HG03175 (cell line): ENCODE measurements at regions not wholly inside any gene's neighbourhood (a gene's known extent, or its start where the extent isn't known, plus 50 kb on each side); places are given as distances from the start of the nearest gene placed in this dataset.

Source experiments
- ATAC-seq: cut with Tn5 transposase; IDR thresholded peaks from one replicate; pipeline ENCODE4 v1.9.1; 2021; ENCODE audit warnings: mild to moderate bottlenecking, moderate library complexity; ENCODE audit not compliant: unreplicated experiment

GRCh38 chr1:29458737-29459619 lies 222.7 kb downstream of the PTPRU start:
- no peak for ATAC-seq

GRCh38 chr1:29457496-29458368 lies 221.4 kb downstream of the PTPRU start:
- no peak for ATAC-seq

DNA sequence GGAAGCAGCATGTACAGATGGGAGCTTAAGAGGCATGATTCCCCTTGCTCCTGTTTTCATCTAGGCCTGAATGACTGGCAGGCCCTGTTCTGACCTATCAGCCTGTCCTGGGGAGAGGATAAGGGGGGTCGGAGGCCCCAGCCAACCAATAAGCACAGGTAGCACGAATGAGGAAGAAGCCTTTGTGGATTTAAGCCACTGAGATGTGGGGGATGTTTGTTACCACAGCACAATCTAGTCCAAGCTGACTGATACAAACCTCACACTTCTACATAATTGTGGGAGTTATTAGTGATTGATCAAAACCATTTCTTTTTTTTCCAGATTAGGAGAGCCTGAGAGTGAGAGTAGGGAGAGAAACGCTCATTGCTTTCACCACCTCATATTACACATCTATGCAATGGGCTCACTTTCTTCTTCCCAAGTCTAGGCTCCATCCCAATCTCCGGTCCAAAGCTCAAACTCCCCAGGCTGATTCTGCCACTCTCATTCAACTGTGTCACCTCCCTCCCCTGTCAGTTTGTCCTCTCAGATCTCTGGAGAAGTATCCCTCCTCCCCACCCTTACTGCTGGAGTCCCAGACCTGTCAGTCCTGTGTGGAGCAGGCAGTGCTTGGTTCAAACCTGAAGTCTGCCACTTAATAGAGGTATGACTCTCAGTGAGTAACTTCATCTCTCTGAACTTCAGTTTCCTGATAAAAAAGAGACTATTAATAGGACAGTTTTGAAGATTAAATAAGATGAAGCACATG lies 220.5 kb downstream of the PTPRU start:
- no peak for ATAC-seq

DNA sequence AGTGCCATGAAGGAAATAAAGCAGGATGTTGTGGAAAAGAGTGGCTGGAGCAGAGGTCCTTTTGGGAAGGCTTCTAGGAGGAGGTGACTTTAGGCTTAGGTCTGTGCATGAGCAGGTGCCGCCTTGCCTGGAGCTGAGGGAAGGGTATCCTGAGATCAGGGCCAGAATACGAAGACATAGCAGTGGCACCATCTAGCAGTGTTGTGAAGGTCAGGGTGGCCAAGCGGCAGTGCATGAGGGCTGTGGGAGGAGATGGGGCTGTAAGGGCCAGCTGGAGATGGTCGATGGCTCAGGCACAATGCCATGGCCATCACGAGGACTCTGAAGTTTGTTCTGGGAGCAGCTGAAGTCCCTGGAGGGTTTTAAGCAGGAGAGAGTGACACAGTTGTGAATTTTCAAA lies 219.5 kb downstream of the PTPRU start:
- ATAC-seq = no peak

- ATAC-seq = no peak
These were observed 218.5 kb downstream of the PTPRU start for GRCh38 chr1:29454616-29455380.

DNA sequence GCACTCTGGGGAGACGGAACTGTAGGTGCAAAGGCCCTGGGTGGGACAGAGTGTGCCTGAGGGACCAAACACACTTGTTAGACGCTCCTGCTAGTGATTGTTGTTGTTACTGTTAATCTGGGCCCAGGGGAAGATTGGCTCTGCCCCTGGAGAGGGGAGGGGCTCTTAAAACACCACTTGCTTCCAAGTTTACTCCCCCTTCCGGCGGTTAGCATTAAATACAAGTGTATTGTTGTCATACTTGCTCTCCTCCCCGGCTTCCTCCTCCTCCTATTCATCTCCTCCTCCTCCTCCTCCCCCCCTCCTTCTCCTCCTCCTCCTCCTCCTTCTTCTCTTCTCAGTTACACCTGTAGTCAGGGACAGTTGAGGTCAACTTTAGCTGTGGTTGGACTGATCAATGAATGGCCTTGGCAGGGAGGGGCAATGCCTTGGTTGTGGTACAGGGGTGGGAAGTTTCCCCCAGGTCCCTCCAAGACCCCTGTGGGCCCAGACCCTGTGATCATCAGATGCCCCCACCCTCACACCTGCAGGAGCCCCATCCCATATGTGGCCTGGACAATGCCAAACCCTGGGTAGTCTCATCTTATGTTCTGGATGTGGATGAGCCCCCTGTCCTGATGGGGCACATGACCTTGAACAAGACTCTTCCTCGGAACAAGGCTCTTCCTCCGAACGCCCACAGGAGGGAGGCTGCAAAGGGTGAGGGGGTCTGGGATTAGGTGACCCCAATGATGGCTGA lies 217.3 kb downstream of the PTPRU start:
- ATAC-seq = no peak

GRCh38 chr1:29452463-29453230 lies 216.3 kb downstream of the PTPRU start:
- ATAC-seq = no peak

- no peak for ATAC-seq
These were observed 215.1 kb downstream of the PTPRU start for GRCh38 chr1:29451368-29451892.

DNA sequence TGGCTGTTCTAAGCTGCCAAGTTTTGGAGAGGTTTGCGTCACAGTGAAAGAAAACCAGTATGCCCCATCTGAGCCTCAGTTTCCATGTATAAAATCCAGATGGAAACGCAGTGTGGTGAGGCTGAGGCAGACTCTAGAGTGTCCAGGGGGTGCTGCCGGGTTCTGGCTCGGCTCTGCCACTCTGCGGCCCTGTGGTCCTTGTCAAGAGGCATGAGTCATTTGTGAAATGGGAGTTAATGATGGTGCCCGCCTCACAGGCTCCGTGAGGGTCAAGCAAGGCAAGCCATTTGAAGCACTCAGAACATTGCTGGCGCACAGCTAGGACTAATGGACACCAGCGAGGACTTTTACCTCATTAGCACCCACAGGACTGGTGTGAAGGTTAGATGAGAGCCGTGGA lies 214.3 kb downstream of the PTPRU start:
- ATAC-seq = no peak

DNA sequence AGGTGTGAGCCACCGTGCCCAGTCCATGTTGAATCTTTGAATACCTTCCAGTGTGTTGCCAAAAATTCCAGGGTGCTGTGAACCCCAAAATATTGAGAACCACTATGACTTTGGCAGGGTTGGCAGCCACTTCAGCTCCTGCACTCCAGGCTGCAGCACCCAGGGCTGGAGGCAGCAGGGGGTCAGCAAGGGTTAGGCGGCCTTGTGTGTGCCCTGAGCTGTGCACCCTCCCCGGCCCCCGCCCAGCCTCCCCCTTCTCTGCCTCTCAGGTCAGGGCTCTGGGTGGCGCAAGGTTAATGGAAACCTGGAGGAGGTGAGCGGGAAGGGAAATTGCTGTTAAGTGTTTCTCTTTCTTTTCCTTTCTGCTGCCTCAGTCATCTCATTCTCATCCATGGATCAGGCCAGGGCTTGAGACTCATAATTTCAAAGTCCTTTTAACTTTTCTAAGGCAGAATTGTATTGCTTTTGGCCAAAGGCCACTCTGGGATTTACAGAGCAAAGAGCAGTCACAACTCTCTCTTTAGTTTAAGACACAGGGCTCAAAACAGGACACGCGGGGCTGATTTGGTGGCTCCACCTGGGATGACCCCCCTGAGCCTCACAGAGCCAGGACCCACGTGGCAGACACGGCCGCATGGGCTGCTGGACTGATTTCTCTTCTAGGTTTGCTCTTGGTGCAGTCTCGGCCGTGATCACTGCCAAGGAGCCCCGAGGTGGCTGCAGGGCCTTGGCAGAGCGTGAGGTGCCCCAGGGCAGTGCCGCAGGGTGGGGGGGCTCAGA lies 212.3 kb downstream of the PTPRU start:
- ATAC-seq = no peak

DNA sequence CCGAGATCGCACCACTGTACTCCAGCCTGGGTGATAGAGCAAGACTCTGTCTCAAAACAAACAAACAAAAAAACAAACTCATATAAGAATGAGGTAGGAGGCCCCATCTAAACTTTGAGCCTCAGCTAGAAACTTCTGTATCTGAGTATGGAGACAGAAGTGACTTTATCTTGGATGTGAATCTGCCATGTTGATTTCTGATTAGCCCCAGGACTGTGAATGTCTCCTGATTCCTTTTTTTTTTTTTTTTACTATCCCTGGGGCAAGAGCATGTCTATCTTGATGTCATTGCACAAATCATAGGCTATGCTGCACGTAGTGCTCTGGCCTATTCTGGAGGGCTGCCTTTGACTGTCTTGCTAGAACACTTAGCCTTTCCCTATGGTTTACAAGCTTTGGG lies 211.0 kb downstream of the PTPRU start:
- no peak for ATAC-seq

DNA sequence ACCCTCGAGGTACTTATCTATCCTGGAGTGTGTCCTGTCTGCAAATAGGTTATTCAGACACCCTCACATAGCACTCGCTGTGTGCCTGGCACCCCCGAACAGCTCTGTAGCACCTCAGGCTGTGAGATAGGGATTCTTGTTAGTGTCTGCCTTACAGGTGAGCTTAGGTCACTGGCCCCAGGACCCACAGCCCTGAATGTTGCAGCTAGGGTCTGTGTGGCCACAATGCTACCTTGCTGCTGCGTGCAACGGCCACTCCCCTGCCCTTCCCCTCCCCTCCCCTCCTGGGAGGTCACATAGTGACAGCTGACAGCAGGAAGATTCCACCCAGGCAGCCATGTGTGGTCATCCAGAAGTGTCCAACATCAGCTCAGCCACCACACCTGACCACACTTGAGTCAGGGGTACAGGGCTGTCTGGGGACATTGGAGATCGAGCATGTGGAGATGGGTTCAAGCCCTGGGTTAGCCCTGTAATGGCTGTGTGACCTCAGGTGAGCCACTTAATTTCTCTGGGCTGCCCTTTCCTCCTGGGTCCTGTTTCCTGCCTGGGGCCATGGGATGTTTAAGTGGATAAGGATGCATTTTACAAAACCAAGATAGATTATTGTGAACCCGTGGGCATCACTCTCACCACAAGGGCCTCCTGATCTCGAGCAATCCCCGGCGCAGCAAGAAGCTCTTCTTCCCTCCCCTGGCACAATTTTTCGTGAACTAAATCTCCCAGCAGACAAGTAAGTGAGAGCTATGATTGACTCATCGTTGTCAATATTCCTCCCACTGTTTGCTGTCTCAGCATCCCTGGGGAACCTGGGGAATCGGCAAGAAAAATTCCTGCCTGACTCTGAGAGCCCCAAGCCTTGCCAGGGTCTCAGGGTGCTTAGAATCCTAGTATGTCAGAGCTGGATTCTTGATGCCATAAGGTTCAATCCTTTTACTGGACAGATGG lies 208.7 kb downstream of the PTPRU start:
- ATAC-seq = no peak

- ATAC-seq = no peak
These were observed 207.9 kb downstream of the PTPRU start for GRCh38 chr1:29444081-29444715.

- ATAC-seq = no peak
These were observed 205.8 kb downstream of the PTPRU start for GRCh38 chr1:29441916-29442668.

GRCh38 chr1:29439615-29440014 lies 203.3 kb downstream of the PTPRU start:
- no peak for ATAC-seq

DNA sequence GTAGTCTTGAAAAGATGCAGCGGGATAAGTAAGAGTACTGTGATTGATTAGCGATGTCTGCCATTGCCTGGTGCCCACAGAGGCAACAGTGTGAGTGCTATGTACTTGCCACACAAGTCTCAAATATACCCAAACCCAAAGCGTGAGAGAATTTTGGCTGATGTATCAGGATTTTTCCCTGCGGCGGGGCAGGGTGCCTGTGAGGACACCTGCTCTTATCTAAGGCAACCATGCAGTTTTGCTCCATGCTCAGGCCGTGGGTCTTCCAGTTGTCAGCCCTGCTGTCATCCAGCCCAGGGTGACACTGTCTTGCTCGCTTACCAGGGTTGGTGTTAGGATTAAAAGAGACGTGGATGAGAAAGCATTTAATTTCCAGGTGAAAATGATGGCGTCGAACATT lies 202.7 kb downstream of the PTPRU start:
- no peak for ATAC-seq
